ENCODE measurements at regions not wholly inside any gene's neighbourhood (a gene's known extent, or its start where the extent isn't known, plus 50 kb on each side); places are given as distances from the start of the nearest gene placed in this dataset.

DNA sequence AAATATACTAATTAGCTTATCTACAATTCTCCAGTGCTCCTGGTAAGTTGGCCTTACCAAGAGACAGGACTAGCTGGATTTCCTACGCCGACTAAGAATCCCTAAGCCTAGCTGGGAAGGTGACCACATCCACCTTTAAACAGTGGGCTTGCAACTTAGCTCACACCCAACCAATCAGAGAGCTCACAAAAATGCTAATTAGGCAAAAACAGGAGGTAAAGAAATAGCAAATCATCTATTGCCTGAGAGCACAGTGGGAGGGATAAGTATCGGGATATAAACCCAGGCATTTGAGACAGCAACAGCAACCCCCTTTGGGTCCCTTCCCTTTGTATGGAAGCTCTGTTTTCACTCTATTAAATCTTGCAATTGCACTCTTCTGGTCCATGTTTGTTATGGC, 1025.0 kb downstream of the RAB28 start:
- TF ChIP-seq, protein P1, sequence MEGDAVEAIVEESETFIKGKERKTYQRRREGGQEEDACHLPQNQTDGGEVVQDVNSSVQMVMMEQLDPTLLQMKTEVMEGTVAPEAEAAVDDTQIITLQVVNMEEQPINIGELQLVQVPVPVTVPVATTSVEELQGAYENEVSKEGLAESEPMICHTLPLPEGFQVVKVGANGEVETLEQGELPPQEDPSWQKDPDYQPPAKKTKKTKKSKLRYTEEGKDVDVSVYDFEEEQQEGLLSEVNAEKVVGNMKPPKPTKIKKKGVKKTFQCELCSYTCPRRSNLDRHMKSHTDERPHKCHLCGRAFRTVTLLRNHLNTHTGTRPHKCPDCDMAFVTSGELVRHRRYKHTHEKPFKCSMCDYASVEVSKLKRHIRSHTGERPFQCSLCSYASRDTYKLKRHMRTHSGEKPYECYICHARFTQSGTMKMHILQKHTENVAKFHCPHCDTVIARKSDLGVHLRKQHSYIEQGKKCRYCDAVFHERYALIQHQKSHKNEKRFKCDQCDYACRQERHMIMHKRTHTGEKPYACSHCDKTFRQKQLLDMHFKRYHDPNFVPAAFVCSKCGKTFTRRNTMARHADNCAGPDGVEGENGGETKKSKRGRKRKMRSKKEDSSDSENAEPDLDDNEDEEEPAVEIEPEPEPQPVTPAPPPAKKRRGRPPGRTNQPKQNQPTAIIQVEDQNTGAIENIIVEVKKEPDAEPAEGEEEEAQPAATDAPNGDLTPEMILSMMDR (IDR thresholded peaks at IDR 0.05), result no peak
- no peak for TF ChIP-seq NRF1 (IDR thresholded peaks at IDR 0.05; ENCODE audit: low read depth, low read length)
- TF ChIP-seq EZH2phosphoT487 (IDR thresholded peaks at IDR 0.05; ENCODE audit: borderline replicate concordance, low read depth), result no peak
- TF ChIP-seq TEAD4 (IDR thresholded peaks at IDR 0.05; ENCODE audit: borderline replicate concordance, insufficient read depth), result no peak
- no peak for TF ChIP-seq TCF12 (IDR thresholded peaks at IDR 0.05)
- no peak for TF ChIP-seq JUND (IDR thresholded peaks at IDR 0.05)
- no peak for TF ChIP-seq FOXJ3 (CRISPR knock-in tag; IDR thresholded peaks at IDR 0.05)
- no peak for TF ChIP-seq POLR2AphosphoS5 (IDR thresholded peaks at IDR 0.05; ENCODE audit: low read depth, low read length)
- TF ChIP-seq MXI1 (IDR thresholded peaks at IDR 0.05; ENCODE audit: low read depth, low read length), result no peak
- TF ChIP-seq YY1 (IDR thresholded peaks at IDR 0.05; ENCODE audit: low read depth), result no peak
- TF ChIP-seq, protein P2, sequence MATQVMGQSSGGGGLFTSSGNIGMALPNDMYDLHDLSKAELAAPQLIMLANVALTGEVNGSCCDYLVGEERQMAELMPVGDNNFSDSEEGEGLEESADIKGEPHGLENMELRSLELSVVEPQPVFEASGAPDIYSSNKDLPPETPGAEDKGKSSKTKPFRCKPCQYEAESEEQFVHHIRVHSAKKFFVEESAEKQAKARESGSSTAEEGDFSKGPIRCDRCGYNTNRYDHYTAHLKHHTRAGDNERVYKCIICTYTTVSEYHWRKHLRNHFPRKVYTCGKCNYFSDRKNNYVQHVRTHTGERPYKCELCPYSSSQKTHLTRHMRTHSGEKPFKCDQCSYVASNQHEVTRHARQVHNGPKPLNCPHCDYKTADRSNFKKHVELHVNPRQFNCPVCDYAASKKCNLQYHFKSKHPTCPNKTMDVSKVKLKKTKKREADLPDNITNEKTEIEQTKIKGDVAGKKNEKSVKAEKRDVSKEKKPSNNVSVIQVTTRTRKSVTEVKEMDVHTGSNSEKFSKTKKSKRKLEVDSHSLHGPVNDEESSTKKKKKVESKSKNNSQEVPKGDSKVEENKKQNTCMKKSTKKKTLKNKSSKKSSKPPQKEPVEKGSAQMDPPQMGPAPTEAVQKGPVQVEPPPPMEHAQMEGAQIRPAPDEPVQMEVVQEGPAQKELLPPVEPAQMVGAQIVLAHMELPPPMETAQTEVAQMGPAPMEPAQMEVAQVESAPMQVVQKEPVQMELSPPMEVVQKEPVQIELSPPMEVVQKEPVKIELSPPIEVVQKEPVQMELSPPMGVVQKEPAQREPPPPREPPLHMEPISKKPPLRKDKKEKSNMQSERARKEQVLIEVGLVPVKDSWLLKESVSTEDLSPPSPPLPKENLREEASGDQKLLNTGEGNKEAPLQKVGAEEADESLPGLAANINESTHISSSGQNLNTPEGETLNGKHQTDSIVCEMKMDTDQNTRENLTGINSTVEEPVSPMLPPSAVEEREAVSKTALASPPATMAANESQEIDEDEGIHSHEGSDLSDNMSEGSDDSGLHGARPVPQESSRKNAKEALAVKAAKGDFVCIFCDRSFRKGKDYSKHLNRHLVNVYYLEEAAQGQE (IDR thresholded peaks at IDR 0.05; ENCODE audit: low read depth, low read length), result no peak
- TF ChIP-seq, protein P3, sequence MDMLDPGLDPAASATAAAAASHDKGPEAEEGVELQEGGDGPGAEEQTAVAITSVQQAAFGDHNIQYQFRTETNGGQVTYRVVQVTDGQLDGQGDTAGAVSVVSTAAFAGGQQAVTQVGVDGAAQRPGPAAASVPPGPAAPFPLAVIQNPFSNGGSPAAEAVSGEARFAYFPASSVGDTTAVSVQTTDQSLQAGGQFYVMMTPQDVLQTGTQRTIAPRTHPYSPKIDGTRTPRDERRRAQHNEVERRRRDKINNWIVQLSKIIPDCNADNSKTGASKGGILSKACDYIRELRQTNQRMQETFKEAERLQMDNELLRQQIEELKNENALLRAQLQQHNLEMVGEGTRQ (IDR thresholded peaks at IDR 0.05; ENCODE audit: borderline replicate concordance, low read depth, low read length), result no peak
- no peak for TF ChIP-seq RCOR1 (IDR thresholded peaks at IDR 0.05; ENCODE audit: low read length)
- TF ChIP-seq, protein P4, sequence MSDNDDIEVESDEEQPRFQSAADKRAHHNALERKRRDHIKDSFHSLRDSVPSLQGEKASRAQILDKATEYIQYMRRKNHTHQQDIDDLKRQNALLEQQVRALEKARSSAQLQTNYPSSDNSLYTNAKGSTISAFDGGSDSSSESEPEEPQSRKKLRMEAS (IDR thresholded peaks at IDR 0.05; ENCODE audit: low read depth), result no peak
